Panc1 (cell line): ENCODE measurements at regions not wholly inside any gene's neighbourhood (a gene's known extent, or its start where the extent isn't known, plus 50 kb on each side); places are given as distances from the start of the nearest gene placed in this dataset.

Experiments
- ATAC-seq: fragments of 200-7000 bp; cut with Tn5 transposase; 2 replicates; pipeline ENCODE4 v1.9.1; 2020; ENCODE audit warnings: mild to moderate bottlenecking, moderate library complexity
- BruUV-seq: library from RNA; stranded (reverse); fragments of 400-500 nt; replicated peaks from 2 replicates; lab custom pipeline; 2021; lab: Mats Ljungman, UMichigan
- CTCF ChIA-PET: fragments of 300-600 bp; sonication (Branson Sonifier 250); formaldehyde crosslinking; loops from one replicate; lab custom pipeline; 2022; ENCODE audit warnings: antibody characterized with exemption; lab: Charles Lee
- POLR2A ChIA-PET: fragments of 300-600 bp; sonication (Branson Sonifier 250); formaldehyde crosslinking; loops from one replicate; lab custom pipeline; 2022; ENCODE audit warnings: antibody characterized with exemption; lab: Charles Lee
- DNase-seq: peaks from one replicate; pipeline ENCODE4 v3.0.0-alpha.2; 2010; ENCODE audit warnings: low read depth, low spot score
- H3K27ac ChIP-seq: 2 replicates; pipeline ENCODE4 v1.5.1; 2011; ENCODE audit warnings: mild to moderate bottlenecking, low read length, inconsistent platforms
- H3K27me3 ChIP-seq: fragments of 200-500 bp; sonication (Bioruptor generic); 2 replicates; pipeline ENCODE4 v1.6.0; 2014; ENCODE audit warnings: low read length, inconsistent platforms; ENCODE audit not compliant: control insufficient read depth, insufficient read depth
- H3K36me3 ChIP-seq: fragments of 200-500 bp; sonication (Bioruptor generic); 2 replicates; pipeline ENCODE4 v1.5.1; 2014; ENCODE audit warnings: inconsistent platforms, mild to moderate bottlenecking, low read length, moderate library complexity; ENCODE audit not compliant: control insufficient read depth, insufficient read depth
- H3K4me1 ChIP-seq: 2 replicates; pipeline ENCODE4 v1.5.1; 2011; ENCODE audit warnings: inconsistent platforms, mild to moderate bottlenecking, low read length, moderate library complexity; ENCODE audit not compliant: control insufficient read depth, insufficient read depth
- H3K4me3 ChIP-seq, 2 experiments: 2 replicates each; pipeline ENCODE4 v1.5.1; 2011 to 2012; ENCODE audit warnings: low read depth in 2 of 2, low read length in 2 of 2, mild to moderate bottlenecking in 2 of 2, inconsistent platforms in 1 of 2, moderate library complexity in 1 of 2
- H3K9me3 ChIP-seq: fragments of 200-500 bp; sonication (Bioruptor generic); 2 replicates; pipeline ENCODE4 v1.5.1; 2014; ENCODE audit warnings: low read depth, mild to moderate bottlenecking, inconsistent platforms, low read length, moderate library complexity; ENCODE audit not compliant: control insufficient read depth, insufficient read depth
- CTCF ChIP-seq: fragments of 450-650 bp; IDR thresholded peaks from 2 replicates; pipeline ENCODE4 v1.5.1; 2017; ENCODE audit warnings: mild to moderate bottlenecking
- POLR2AphosphoS5 ChIP-seq: IDR thresholded peaks from 2 replicates; pipeline ENCODE4 v1.6.1; 2012; ENCODE audit warnings: mild to moderate bottlenecking, low read depth, low read length, moderate library complexity
- SIN3A ChIP-seq: IDR thresholded peaks from 2 replicates; pipeline ENCODE4 v1.6.1; 2012; ENCODE audit warnings: low read depth, mild to moderate bottlenecking, low read length, moderate library complexity, borderline replicate concordance; ENCODE audit not compliant: insufficient read depth
- TCF7L2 ChIP-seq: IDR thresholded peaks from 2 replicates; pipeline ENCODE4 v1.6.1; 2011; ENCODE audit warnings: mild to moderate bottlenecking, low read depth, low read length, inconsistent platforms
- in situ Hi-C: cut with HindIII; loops from 2 replicates; pipeline ENCODE4 v1.10.0; 2016; ENCODE audit warnings: low sequenced_read_pairs, low pct_unique_long_range_greater_than_20kb
- intact Hi-C: fragments of 100-400 bp; cut with micrococcal nuclease; formaldehyde crosslinking; loops from one replicate; pipeline ENCODE4 v1.10.0; 2022; ENCODE audit not compliant: unreplicated experiment
- TF ChIP-seq, protein P1 (sequence below), 2 experiments: IDR thresholded peaks; 2 replicates each; pipeline ENCODE4 v1.6.1; 2011 to 2012; ENCODE audit warnings: low read depth in 2 of 2, control low read depth in 1 of 2, low read length in 1 of 2, mild to moderate bottlenecking in 1 of 2, moderate library complexity in 1 of 2; ENCODE audit not compliant: insufficient read depth in 1 of 2

GRCh38 chr18:41131050-41131449 is 824.0 kb upstream of the PIK3C3 start:
- TF ChIP-seq SIN3A (no peak), CTCF (no peak), POLR2AphosphoS5 (no peak), TCF7L2 (no peak)
- TF ChIP-seq, protein P1, sequence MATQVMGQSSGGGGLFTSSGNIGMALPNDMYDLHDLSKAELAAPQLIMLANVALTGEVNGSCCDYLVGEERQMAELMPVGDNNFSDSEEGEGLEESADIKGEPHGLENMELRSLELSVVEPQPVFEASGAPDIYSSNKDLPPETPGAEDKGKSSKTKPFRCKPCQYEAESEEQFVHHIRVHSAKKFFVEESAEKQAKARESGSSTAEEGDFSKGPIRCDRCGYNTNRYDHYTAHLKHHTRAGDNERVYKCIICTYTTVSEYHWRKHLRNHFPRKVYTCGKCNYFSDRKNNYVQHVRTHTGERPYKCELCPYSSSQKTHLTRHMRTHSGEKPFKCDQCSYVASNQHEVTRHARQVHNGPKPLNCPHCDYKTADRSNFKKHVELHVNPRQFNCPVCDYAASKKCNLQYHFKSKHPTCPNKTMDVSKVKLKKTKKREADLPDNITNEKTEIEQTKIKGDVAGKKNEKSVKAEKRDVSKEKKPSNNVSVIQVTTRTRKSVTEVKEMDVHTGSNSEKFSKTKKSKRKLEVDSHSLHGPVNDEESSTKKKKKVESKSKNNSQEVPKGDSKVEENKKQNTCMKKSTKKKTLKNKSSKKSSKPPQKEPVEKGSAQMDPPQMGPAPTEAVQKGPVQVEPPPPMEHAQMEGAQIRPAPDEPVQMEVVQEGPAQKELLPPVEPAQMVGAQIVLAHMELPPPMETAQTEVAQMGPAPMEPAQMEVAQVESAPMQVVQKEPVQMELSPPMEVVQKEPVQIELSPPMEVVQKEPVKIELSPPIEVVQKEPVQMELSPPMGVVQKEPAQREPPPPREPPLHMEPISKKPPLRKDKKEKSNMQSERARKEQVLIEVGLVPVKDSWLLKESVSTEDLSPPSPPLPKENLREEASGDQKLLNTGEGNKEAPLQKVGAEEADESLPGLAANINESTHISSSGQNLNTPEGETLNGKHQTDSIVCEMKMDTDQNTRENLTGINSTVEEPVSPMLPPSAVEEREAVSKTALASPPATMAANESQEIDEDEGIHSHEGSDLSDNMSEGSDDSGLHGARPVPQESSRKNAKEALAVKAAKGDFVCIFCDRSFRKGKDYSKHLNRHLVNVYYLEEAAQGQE (IDR thresholded peaks at IDR 0.05; ENCODE audit: insufficient read depth in 1 of 2, low read depth in 2 of 2, low read length in 1 of 2), result no peak
- ChIA-PET POLR2A (no interaction called here), CTCF (no interaction called here)
- H3K36me3 ChIP-seq, result no peaks in the 10 kb centered on the region
- H3K4me3 ChIP-seq, result no peak overlapping the region
- H3K27me3 ChIP-seq, result no peaks in the 10 kb centered on the region
- BruUV-seq, result no TSS peak
- no peak for ATAC-seq
- no peak for DNase-seq
- H3K27ac ChIP-seq, result no peak overlapping the region
- intact Hi-C loops, result no loop called here
- H3K9me3 ChIP-seq, result no peaks in the 10 kb centered on the region
- no peaks in the 10 kb centered on the region for H3K4me1 ChIP-seq
- in situ Hi-C loops, result no loop called here

DNA sequence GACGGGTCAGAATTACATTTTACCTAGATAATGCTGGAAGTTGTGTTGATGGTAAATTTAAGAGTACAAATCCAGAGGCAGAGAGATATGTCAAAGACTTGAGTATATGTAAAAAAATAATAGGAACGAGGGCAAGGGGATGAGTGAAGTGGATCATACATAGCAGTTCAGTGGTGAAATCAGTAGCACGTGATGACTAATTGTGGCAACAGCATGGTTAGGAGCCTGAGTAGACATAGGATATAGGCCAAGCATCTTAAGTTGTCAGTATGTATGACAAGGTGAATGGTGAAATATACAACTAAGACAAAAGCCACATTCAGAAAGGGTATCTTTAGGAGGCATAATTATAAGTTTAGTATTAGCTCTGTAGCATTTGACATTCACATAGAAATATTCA is 826.5 kb upstream of the PIK3C3 start:
- TF ChIP-seq CTCF (no peak), SIN3A (no peak), POLR2AphosphoS5 (no peak), TCF7L2 (no peak)
- TF ChIP-seq, protein P1 (IDR thresholded peaks at IDR 0.05; ENCODE audit: insufficient read depth in 1 of 2, low read depth in 2 of 2, low read length in 1 of 2), result no peak
- Histone ChIP-seq H3K27me3 (no peaks in the 10 kb centered on the region), H3K9me3 (no peaks in the 10 kb centered on the region), H3K4me3 (no peak overlapping the region), H3K4me1 (no peaks in the 10 kb centered on the region), H3K27ac (no peak overlapping the region), H3K36me3 (no peaks in the 10 kb centered on the region)
- DNase-seq (no peak), ATAC-seq (no peak)
- POLR2A ChIA-PET, result no interaction called here
- in situ Hi-C loops (no loop called here), intact Hi-C loops (no loop called here)
- BruUV-seq, result no TSS peak
- CTCF ChIA-PET, result no interaction called here
